ENCODE measurements at regions not wholly inside any gene's neighbourhood (a gene's known extent, or its start where the extent isn't known, plus 50 kb on each side); places are given as distances from the start of the nearest gene placed in this dataset.
A peak's percentile ranks its signal among the peaks of the same experiment; 100 is the strongest.

DNA sequence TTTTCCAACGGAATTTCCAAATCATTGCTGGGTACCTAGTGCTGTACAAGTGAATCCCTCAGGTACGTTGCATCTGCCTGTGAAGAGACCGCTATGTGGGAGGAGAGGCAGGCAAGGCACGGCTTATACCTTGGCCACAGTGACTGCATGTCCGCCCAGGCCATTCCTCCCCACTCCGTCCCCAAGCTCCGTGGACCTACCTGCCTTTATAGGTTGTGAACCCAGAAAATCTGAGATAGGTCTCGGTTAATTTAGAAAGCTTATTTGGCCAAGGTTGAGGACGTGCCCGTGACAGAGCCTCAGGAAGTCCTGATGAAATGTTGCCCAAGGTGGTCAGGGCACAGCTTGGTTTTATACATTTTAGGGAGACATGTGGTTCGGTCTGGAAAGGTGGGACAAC, 218.5 kb upstream of the TSHZ3 start:
- DNase-seq, result no peak

DNA sequence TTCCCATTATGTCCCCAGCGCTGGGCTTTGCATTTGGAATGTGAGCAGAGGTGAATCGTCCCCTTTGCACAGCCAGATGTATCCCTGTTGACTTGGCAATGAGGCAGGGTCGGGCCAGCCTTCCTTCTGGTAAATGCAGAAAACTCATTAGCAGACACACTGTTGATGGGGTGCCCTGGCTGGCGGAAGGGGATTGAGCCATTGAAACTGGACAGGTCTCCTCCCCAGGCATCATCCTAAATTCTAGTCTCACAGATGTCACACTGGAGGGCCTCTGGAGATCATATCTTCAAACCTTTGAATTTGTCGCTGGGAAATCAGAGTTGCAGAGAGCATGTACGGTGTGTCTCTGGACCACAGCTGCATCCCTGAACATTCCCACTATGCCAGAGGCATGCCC, 219.5 kb upstream of the TSHZ3 start:
- DNase-seq, result no peak

DNA sequence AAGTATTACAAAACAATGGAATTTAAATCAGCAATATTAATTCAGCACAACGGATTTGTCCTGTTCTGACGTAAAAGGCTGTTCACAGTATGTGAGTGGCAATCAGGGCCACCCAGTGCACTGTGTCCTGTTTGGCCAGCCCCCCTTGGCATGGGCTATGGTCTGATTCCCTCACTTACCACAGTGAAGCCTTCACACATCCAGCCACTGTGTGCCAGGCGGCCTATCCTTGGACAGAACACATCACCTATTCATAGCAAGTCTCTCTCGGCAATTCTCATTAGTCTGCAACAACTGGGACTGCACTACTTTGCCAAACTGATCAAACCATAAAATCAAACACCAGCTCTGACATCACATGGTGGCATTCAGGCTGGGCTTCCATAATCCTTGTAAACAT, 221.5 kb upstream of the TSHZ3 start:
- no peak for DNase-seq

DNA sequence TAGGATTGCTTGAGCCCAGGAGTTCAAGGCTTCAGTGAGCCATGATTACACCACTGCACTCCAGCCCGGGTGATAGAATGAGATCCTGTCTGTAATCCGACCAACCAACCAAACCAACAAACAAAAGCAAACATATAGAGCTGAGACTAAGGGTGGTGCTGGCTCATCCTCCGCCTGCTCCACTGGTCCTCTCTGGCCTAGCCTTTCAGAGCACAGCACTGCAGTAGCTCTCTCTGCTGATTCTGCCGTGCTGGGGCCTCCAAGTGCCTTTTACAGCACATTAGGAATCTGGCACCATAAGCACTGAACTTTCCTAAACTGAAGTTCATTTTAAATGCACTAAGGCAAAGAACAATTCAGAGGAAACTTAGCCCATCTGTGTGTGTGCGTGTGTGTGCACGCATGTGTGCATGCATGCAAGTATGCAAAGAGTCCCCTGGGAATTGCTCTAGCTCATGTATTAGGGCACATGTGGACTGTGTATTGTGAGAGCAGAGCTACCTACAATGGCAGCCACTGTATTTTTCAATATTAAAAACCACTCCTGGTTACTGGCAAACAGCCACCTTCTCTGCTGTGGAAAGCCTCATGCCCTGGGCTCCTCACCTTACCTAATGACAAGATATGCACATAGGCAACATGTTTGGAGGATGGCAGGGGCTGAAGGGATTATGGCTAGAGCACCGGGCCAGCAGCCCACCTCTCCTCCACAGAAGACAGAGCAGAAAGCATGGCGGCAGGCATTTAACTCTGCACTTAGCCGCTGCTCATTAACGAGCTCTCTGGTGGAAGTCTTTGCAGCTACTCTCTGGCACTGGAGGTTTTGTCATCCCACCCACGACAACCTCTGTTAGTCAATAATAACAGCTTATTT, 223.1 kb upstream of the TSHZ3 start:
- no peak for DNase-seq

DNA sequence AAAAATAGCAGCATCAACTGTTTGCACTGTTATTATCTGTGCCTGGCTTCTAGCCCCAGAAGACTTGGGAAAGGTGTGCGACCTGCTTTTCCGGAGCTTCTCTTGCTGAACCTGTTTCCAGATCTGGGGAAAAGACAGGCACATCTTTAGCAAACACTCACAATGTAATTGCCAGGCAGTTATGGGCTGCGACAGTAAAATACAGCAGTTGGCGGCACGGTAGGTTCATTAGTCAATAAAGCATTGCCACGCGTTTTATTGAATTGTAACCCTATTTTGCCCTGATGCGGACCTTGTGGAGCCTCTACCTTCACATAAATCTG, 223.7 kb upstream of the TSHZ3 start:
- DNase-seq, result no peak

DNA sequence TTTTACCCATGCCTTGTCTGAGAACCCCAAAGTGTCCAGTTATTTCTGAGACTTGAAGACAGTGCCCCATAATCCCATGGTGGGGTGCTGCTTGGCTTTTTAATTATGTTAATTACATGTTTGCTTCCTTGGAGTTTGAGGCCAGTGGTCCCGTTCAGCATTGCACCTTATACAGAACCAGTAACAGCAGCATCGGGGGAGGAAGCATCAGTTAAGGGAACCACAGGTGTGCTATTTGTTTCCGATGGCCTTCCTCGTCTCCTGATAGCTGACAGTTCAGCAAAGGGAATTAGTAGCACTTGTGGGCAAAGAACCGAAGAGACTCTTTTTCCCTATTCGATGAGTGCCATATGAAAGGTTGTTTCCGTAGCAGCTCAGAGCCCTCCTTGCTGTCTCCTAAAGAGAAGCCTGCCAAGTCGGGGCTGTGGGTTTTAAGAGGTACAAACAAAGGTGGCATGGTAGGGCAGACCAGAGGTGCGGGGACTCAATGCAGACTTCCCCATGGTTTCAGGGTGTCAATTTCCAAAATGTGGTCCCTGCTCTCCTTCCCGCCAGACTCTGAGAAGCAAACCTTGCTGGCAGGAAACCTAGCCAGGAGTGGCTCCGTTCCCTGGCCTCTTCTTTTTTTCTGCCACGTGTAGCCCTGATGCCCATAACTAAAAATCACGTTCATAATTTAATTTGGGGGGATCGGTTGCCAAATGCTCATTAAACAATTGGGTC, 225.2 kb upstream of the TSHZ3 start:
- DNase-seq, result no peak

DNA sequence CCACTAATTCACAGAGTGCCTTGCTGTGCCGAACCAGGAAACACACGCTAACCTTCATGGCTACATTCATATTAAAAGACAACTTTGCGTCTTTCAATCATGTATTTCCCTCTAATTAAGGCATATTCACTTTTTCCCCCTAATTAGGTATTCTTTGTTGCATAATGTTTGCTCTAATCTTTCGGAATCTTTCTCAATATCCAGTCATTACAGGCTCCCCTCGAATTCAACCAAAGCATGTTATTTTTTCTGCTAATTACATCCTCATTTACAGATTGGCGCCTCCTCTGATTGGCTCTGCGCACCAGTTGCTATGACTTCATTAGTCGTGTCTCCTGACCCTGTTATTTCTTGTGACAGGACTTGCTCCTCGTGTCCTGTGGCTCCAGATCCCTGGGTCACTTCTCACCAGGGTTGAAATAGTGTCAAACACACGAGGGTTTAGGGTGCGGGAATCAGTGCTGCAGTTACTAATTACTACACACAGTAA, 226.7 kb upstream of the TSHZ3 start:
- no peak for DNase-seq

DNA sequence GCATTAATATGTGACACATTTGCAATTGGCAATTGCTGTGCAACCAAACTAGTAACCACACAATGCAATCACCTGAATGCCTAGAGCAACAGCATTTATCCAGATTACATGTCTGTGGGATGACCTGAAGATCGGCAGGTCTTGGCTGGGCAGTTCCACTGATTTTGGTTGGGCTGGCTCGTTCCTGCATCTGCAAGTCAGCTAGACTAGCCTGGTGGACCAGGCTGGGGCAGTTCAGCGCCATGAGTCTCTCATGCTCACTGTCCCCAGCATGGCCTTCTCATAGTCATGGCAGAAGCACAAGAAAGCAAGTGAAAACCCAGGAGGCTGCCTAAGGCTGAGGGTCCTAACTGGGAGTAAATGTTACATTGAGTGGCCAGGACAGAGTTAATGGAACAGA, 229.1 kb upstream of the TSHZ3 start:
- no peak for DNase-seq

DNA sequence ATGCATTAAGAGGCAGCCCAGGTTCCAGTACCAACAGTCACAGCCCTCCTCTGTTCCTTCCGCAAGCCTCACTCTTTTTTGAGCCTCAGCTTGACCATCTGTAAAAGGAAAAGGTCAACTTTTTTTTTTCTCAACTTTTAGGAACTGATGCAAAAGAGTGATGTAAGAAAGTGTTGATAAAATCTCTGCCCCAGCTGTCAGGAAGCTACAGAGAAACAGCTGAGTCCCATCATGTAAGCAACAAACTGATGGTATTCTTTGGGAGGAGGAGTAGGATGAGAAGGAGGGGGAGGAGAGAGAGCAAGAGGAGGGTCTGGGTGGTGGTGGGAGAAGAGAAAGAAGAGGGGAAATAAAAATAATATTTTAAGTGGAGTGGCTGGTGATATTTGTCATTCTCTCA, 233.9 kb upstream of the TSHZ3 start:
- no peak for DNase-seq

DNA sequence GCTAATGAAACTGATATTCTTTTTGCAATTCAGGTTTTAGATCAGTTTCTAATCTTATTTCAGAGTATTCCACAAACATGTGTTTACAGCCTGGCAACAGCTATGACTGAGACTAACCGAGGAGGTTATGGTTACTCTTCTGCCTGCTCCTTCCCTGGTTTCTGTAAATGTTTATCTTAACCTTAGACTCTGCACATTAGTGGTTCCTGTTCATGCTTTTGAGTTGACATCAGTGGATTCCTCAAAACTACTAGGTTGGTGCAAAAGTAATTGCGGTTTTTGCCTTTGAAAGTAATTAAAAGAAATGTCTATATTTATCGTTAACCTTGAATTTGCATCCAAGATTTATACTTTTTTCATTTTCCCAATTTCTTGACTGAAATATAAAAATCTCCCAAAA, 237.0 kb upstream of the TSHZ3 start:
- no peak for DNase-seq

DNA sequence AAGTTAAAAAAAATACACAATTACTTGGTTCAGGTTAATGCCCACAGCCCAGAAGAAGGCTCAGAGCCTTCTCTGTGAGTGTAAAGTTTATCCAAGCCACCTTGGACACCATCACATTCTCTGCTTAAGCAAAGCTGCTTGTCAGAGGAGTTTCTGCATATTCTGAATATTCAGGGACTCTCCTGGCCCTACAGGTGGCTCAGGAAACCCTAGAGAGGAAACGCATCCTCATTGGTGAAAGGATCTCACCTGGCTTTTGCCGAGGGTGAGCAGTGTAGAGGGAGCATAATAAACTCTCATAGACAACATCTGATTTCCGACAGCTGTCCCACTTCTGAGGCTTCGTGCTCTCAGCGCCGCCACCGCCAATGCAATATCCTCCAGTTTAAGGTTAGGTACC, 239.9 kb upstream of the TSHZ3 start:
- no peak for DNase-seq

DNA sequence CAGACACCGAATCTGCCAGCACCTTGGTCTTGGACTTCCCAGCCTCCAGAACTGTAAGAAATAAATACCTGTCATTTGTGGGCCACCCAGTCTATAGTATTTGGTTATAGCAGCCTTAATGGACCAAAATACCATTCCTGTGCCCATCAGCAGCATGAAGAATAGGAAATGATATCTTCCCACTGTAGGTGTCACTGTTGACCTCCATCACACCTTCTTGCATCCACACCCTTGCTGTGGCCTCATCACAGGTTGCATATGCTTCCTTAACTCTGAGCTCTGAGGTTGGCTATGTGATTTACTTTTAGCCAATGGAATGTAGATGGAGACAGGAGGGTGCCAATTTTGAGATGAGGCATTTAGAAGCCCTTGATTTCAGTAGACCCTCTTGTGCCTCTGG, 242.0 kb upstream of the TSHZ3 start:
- DNase-seq, result no peak

DNA sequence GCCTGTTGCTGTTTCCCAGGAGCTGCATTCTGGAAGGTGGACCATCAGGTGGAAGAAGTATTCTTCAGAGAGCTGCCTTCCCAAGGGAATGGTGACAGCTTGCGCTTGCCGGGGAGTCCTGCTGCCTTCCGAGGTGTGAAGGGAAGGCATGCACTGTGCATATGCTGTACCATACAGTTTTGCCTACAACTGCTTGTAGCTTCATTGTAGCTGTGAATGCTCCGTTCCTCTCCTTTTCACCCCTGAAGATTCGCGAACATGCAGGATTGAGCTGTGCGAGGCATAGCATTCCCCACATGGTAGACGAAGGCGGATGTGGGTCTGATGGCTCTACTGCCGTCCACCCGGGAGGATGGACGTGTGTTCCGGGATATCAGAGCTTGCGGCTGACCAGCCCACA, 243.2 kb upstream of the TSHZ3 start:
- no peak for DNase-seq

DNA sequence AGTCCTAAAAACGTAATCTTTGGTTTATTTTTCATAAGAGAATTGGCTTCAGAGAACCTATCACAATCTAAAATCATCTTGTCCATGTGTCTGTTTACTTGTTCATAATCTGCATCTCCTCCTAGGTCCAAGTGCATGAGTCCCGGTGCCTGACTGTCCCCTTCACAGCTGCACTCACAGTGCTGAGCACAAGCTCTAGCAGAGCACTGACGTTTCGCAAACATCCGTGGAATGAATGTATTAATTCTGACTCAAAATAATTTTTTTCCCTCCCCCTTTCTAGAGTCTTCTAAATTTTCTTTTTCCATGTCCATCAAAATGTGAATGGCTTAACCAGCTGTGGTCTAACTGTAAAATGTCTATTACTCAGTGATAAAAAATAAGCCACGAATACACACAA, 245.5 kb upstream of the TSHZ3 start:
- no peak for DNase-seq

DNA sequence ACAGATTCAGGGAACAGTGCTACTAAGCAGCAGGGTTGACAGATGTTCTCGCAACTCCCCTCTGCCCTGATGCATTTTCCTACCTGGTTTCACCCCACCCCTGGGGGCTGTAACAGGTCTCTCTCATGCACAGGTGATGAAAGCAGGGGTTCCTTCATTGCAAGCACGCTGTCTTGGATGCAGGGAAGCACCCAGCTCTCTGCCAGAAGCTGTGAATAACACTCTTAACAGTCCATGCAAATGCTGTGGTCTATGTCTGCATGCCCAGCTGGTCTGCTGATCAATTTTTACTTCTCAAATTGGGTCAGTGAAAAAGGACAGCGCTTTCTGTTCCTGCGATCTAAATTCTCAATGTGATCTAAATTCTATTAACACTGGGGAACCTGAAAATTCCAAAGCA, 246.3 kb upstream of the TSHZ3 start:
- DNase-seq, result no peak

DNA sequence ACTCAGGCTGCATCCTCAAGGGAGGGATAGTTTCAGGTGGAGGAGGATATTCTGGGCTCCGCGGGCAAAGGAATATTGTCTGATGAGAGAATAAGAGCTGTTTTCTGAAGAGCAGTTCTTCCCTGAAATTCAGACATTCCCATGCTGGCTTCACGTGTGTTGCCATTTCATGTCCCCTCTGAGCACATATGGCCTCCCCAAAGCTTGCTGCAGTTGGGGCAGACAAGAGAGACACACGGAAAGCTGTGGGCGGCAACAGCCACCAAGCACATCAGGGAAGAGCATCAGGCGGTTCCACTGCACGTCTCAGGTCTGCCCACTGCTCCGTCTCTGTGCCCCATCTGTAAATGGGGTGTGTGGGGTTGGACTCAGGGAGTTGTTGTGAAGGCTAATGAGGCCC, 247.5 kb upstream of the TSHZ3 start:
- DNase-seq, result no peak

DNA sequence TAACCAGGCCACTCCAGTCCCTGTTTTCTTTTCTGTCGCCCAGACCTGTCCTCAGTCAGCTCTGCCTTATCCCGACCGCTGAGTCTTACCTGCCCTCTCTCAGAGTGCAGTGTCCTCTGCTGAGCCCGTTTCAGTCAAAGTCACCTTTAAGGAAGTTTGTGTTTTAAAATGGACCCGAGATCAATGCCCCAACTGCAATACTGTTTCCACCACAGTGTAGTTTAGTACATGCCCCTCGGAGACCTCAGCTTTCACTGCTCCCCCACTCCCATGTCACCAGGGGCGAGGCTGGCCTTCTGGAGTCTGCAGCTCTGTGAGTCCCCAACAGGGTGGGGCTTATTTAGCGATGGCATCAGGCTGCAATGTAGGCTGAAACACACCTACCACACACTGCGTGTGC, 248.4 kb upstream of the TSHZ3 start:
- DNase-seq, result no peak

DNA sequence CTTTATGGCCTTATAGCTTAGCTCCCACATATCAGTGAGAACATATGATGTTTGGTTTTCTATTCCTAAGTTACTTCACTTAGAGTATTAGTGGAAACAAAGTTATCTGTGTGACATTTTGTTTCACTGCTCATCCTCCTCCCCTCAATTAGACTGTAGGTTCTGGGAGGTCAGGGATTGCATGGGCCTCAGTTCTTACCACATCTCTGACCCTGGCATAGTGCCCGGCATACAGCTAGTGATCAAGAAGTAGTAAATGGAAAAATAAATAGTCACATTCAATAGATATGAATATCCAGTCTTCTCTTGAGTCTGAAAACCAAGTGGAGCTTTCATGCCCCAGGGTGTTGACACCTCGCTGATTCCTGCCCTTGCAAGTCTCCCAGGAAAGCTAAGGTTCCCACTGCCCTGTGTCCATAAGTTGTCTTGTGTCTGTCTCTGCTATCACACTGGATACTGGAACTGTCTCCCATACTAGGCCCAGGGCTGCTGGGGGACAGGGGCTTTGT, 249.5 kb upstream of the TSHZ3 start:
- no peak for DNase-seq

DNA sequence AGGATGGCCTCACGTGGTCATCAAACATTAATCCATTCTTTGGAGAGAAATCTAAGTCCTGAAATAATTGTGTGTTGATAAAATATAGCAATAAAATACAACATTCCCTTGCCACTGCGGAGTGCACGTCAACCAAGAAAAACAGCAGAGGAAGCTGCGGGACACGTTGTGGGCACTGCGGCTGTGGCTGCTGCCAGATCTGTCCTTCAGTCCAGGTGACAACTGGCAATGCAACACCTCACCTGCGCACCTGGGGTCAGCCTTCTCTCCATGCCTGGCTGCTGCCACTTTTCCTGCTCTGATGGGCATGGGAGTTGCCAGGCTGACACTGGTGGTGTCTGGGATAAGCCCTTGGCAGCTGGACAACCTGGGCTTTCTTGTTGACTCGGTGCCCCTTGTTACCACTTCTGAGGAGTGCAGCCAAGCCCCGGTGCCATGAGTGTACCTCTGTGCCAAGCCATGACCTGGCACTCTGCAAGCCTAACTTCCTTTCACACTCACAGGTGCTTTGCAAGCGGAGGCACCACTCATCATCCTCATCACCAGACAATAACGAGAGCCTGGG, 251.6 kb upstream of the TSHZ3 start:
- DNase-seq, result peak; percentile 42

DNA sequence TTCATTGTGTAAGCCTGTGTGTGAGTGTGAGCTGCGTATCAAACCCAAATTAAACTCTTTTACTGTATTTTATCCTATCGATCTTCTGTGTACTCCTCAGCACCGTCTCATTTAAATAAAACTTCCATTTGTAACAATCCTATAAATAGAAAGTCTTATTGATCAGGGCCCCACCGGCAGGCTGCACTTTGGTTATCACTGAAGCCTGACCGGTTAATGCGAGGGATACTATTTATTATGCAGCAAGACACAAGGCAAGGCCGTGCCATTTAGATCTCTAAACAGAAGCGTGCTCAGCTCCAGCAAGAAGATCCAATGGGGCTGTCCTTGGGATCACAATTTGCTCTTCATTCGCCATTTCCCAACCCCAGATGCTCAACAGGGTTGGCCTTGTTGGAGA, 252.6 kb upstream of the TSHZ3 start:
- no peak for DNase-seq

DNA sequence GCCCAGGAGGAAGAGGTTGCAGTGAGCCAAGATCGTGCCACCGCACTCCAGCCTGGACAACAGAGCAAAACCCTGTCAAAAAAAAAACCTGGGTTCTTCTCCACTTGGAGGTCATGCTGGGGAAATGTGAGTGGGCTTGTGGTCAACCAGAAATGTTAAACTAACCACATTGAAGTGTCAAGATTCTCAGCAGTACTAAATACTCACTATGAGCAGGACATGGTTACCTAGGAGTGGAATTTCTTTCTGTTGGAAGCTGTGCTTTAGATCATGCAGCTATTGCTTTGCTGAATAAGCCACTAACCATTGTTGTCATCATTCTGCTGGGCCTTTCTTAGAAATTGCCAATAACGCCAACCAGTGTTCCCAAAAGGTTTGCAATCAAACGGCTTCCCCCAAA, 253.3 kb upstream of the TSHZ3 start:
- DNase-seq, result peak; percentile 10

DNA sequence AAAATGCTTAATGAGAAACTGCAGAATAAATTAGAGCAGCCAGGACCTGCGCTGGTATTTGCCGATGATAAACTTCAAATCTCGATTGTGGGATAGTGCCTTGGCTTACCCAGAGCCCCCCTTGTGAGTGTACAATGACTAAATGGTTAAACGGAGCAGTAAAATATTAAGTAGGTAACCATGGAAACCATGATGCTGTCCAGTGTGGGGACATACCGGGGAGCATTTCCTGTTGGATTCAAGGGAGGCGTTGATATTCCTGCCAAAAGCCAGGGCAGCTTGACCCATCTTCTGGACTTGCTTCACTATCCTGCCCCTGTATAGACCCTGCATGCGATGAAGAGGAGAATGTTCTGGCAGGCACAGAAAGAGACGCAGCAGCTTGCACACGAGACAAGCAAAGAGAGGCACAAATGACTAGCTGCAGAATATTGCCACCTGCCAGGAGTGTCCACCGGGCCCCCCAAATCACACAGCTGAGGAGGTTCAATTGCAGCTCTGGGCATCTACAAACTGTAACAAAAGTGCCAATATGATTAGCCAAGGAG, 255.3 kb upstream of the TSHZ3 start:
- no peak for DNase-seq

DNA sequence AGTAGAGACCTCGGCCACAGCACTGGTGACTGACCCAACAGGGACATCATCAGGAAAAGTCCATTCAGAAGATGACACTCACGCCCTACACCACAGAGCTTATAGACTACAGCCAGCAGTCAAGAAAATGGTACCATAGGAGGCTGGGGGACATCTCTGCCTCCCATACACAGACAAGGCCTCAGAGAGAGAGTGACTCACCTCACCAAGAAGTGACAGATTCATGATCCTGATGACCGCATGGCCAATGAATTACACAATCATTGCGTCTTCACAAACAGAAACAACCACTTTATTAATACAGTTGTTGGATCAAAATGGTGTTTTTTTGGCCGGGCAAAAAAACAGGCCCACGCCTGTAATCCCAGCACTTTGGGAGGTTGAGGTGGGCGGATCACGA, 260.8 kb upstream of the TSHZ3 start:
- no peak for DNase-seq
